Hematopoietic multipotent progenitor cell treated with erythropoietin and hydrocortisone succinate and interleukin-3 and kit ligand, for 6 days (in vitro differentiated cells): ENCODE measurements at regions not wholly inside any gene's neighbourhood (a gene's known extent, or its start where the extent isn't known, plus 50 kb on each side); places are given as distances from the start of the nearest gene placed in this dataset.
A peak's percentile ranks its signal among the peaks of the same experiment; 100 is the strongest.

Experiments used
- DNase-seq: peaks from one replicate; pipeline ENCODE4 v3.0.0-alpha.2; 2015

DNA sequence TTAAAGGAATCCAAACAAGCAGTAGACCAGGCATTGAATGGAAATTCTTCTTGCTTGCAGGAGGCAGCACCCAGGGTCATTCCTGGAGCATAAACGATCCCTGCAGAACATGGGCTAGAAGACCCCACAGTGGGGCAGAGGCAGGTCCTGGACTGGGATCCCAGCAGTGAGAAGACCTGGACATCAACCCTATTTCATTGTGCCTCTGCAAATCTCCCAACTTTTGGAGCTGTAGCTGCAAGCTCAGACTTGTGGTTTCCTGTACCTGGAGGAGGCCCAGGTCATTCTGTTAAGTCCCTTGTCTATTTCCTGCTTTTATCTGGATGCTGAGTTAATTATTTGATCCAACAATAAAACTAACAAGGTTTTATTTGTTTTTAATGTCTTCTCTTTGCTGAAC, 61.7 kb downstream of the CALM1 start:
- DNase-seq: no peak

DNA sequence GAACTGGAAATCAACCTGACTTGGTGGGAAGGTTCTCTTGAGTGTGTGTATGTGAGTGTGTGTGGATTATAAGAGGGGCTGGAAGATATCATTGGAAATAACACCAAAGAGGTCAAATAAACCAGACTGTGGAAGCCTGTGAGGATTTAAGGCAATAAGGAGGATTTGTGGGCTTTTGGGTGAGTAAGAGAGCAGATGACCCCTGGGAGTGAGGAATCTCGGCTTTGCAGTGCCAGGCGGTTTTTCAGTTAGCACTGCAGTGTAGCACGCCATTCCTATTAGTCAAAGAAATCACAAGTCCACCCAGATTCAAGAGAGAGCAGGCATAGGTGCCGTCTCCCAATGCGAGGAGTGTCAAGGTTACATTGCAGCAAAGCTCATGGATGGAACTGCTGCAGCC, 63.3 kb downstream of the CALM1 start:
- DNase-seq: no peak

DNA sequence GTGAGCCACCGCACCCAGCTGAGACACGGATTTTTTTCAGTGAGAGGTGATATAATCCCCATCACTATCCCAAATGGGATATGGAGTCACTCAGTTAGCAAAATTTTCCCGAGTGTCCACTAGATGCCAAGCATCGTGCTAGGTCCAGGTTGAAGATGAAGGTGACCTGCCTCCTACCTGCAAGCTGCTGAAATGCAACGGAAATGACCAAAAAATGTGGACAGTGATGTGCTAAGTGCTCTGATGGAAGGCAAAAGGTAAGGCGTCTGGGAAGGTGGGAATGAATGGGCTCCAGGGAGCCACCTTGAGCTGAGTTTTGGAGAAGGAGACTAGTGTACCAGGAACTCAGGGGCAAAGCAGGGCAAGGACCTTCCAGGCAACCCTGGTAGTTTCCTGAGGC, 64.6 kb downstream of the CALM1 start:
- DNase-seq: no peak

DNA sequence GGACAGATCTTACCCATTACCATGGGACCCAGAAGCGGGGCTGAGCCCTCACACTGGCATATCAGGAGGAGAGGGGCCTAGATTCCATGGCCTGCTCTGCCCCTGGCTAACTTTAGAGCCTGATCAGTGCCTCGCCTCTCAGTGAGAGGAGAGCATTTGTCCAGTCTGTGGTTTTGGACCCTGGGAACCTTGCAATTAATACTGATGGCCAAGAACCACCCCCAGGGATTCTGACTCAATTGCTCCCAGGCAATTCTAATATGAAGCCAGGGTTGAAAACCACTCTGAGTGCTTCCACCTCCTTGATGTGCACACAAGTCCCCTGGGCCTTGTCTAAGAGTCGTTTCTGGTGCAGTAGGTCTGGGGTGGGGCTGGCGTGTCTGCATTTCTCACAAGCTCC, 67.7 kb downstream of the CALM1 start:
- no peak for DNase-seq

DNA sequence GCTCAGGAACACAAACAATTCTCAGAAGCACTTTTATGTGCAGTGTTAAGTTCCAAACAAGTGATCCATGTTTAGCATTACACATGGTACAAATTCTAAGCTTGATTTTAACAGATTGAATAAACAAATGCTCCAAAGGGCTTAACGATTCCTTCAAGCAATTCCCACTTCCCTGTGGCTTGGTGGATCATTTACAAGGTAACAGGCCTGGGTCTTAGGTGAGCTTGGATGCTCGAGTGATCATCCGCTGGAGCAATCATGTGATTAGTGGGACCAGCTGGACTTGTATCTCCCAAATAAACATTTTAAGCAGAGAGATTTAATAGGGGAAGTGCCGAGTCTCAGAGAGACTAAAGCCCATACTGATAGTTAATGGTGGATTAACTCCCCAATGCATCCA, 70.7 kb downstream of the CALM1 start:
- DNase-seq: no peak

DNA sequence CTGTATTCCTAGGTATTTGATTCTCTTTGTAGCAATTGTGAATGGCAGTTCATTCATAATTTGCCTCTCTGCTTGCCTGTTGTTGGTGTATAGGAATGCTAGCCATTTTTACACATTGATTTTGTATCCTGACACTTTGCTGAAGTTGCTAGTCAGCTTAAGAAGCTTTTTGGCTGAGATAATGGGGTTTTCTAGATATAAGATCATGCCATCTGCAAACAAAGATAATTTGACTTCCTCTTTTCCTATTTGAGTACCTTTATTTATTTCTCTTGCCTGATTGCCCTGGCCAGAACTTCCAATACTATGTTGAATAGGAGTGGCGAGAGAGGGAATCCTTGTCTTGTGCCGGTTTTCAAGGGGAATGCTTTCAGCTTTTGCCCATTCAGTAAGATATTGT, 72.6 kb downstream of the CALM1 start:
- DNase-seq: peak; percentile 20

DNA sequence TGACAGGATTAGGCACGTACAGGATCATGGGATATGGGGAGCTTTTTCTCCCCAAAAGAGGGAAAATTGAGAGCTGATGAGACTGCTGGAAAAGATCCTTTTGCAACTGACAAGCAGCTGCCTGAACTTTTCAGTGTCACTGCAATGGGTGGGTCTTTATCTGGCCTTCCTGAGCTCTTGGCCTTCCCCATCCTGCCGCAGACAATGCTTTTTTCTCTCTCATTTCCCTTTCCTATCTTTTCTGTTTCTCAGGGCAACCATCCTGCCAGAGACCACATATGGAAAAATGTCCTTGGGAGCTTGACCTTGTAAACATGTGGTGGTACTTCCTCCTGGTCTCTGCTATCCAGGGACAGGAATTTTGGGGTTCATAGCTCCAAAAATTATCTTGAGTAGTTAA, 75.8 kb downstream of the CALM1 start:
- no peak for DNase-seq
